ENCODE measurements at regions not wholly inside any gene's neighbourhood (a gene's known extent, or its start where the extent isn't known, plus 50 kb on each side); places are given as distances from the start of the nearest gene placed in this dataset.
A peak's percentile ranks its signal among the peaks of the same experiment; 100 is the strongest.
"Not testable (repeated sequence)": the region's sequence is repeated elsewhere in the genome, so short reads cannot be mapped to it uniquely, and the experiment has no call there.

GRCh38 chr10:117441812-117442443 is 66.7 kb upstream of the PDZD8 start:
- H3K9me3 Mint-ChIP-seq, result peaks cover 9% of the 10 kb centered on the region
- no peak overlapping the region for H3K4me3 Mint-ChIP-seq
- H3K36me3 Mint-ChIP-seq (ENCODE audit: low read depth), result no peaks in the 10 kb centered on the region
- no peaks in the 10 kb centered on the region for H3K4me1 Mint-ChIP-seq
- no peak for TF ChIP-seq CTCF (IDR thresholded peaks at IDR 0.05; ENCODE audit: unreplicated experiment in 3 of 3)
- H3K27ac Mint-ChIP-seq, result peak overlapping the region in 1 of 3 experiments; percentile 33
- H3K27me3 Mint-ChIP-seq (ENCODE audit: low read depth), result peaks cover 29% of the 10 kb centered on the region

GRCh38 chr10:117441361-117441760 is 66.1 kb upstream of the PDZD8 start:
- H3K4me1 Mint-ChIP-seq, result no peaks in the 10 kb centered on the region
- H3K4me3 Mint-ChIP-seq, result no peak overlapping the region
- H3K36me3 Mint-ChIP-seq (ENCODE audit: low read depth), result no peaks in the 10 kb centered on the region
- peaks cover 9% of the 10 kb centered on the region for H3K9me3 Mint-ChIP-seq
- no peak for TF ChIP-seq CTCF (IDR thresholded peaks at IDR 0.05; ENCODE audit: unreplicated experiment in 3 of 3)
- H3K27ac Mint-ChIP-seq, result no peak overlapping the region
- peaks cover 34% of the 10 kb centered on the region for H3K27me3 Mint-ChIP-seq (ENCODE audit: low read depth)

- no peaks in the 10 kb centered on the region for H3K9me3 Mint-ChIP-seq
- no peaks in the 10 kb centered on the region for H3K4me1 Mint-ChIP-seq
- no peaks in the 10 kb centered on the region for H3K36me3 Mint-ChIP-seq (ENCODE audit: low read depth)
- H3K27ac Mint-ChIP-seq, result no peak overlapping the region
- H3K4me3 Mint-ChIP-seq, result no peak overlapping the region
- peaks cover 32% of the 10 kb centered on the region for H3K27me3 Mint-ChIP-seq (ENCODE audit: low read depth)
- no peak for TF ChIP-seq CTCF (IDR thresholded peaks at IDR 0.05; ENCODE audit: unreplicated experiment in 3 of 3)
Measured at GRCh38 chr10:117439243-117439912, 64.1 kb upstream of the PDZD8 start.

DNA sequence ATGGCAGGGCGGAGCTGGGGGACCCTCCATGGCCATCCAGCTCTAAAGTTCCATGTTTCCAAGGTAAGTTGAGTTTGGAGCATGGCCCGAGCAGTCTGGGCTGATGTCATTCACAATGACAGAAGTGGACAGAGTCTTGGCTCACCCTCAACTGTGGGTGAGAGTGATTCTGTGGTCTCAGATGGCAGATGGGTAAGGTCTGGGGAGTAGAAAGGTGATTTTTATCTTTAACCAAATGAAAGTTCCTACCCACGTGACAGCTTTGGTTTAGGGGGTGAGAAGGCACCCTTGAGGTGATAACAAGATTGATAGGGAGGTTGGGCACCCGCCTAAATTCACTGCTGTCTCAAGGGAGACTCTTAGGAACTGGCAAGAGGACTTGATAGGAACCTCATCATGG is 57.6 kb upstream of the PDZD8 start:
- no peak overlapping the region for H3K4me3 Mint-ChIP-seq
- no peaks in the 10 kb centered on the region for H3K9me3 Mint-ChIP-seq
- no peak overlapping the region for H3K27ac Mint-ChIP-seq
- no peaks in the 10 kb centered on the region for H3K4me1 Mint-ChIP-seq
- no peaks in the 10 kb centered on the region for H3K36me3 Mint-ChIP-seq (ENCODE audit: low read depth)
- no peak for TF ChIP-seq CTCF (IDR thresholded peaks at IDR 0.05; ENCODE audit: unreplicated experiment in 3 of 3)
- H3K27me3 Mint-ChIP-seq (ENCODE audit: low read depth), result peaks cover 23% of the 10 kb centered on the region

DNA sequence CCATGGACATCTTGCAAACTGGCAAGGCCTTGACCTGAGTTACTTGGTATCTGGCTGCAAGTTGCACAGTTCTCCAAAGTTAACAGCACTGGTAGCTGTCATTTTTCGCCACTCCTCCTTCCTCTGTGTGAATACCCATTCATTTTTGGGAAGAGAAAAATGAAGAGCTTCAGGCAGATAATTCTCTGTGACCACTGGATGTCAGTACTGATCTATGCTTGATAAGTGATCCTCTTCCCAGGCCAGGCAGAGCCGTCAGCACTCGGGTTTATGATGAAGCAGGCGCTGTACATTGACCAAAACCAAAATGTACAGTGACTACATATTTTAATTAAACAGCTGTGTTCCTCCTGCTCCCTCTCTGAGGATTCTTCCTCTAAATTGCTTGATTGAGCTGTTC is 55.9 kb upstream of the PDZD8 start:
- peak; percentile 16 to 40 (median 21) for TF ChIP-seq CTCF (IDR thresholded peaks at IDR 0.05; ENCODE audit: unreplicated experiment in 3 of 3)
- H3K27me3 Mint-ChIP-seq (ENCODE audit: low read depth), result peaks cover 19% of the 10 kb centered on the region
- no peaks in the 10 kb centered on the region for H3K9me3 Mint-ChIP-seq
- no peak overlapping the region for H3K4me3 Mint-ChIP-seq
- no peaks in the 10 kb centered on the region for H3K36me3 Mint-ChIP-seq (ENCODE audit: low read depth)
- H3K27ac Mint-ChIP-seq, result peak overlapping the region in 1 of 3 experiments; percentile 59
- H3K4me1 Mint-ChIP-seq, result peaks cover 3% of the 10 kb centered on the region

- not testable (repeated sequence) for H3K36me3 Mint-ChIP-seq (ENCODE audit: low read depth); H3K4me3 Mint-ChIP-seq; H3K4me1 Mint-ChIP-seq; H3K9me3 Mint-ChIP-seq; H3K27ac Mint-ChIP-seq
- peaks cover 16% of the 10 kb centered on the region for H3K27me3 Mint-ChIP-seq (ENCODE audit: low read depth)
Measured at GRCh38 chr10:117430535-117430934, 55.3 kb upstream of the PDZD8 start.

Data from nephron (organoid).